ENCODE measurements at regions not wholly inside any gene's neighbourhood (a gene's known extent, or its start where the extent isn't known, plus 50 kb on each side); places are given as distances from the start of the nearest gene placed in this dataset.
A peak's percentile ranks its signal among the peaks of the same experiment; 100 is the strongest.

DNA sequence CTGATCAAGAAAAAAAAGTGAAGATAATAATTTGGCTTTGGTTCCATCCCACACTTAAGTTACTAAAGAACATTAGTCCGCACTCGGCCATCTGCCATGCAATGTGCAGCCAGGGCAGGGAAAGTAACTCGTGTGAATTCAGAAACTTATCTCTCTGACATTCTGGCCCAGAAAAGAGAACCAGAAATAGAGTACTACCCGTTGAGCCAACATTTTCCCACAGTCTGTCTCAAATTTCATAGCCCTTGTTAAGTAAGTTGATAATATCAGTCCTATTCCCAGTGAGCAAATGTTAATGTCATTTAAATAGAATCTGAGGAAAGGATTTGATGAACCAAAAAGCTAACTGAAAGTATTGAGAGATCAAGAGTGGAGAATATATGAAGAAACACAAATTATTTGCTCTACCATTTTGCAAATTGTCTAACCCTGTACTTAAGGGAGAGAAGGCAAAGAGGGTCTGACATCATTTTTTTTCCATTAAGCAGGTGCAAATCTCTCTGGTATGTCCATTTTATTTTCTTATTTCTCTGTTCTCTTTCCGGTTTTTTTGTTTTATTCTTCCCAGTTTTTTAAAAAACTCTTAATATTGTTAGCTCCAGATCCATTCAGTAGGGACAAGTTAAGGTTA lies 156.3 kb downstream of the NDFIP2 start:
- Histone ChIP-seq H3F3A (replicated peaks; ENCODE audit: low read depth) (no peaks in the 10 kb centered on the region), H3K36me3 (ENCODE audit: insufficient read depth) (no peaks in the 10 kb centered on the region), H3K4me1 (ENCODE audit: insufficient read depth) (no peaks in the 10 kb centered on the region), H3K79me2 (replicated peaks; ENCODE audit: insufficient read depth) (no peaks in the 10 kb centered on the region), H3K27me3 (ENCODE audit: insufficient read depth) (no peaks in the 10 kb centered on the region), H3K9me2 (ENCODE audit: insufficient read depth) (no peaks in the 10 kb centered on the region), H2AFZ (no peak overlapping the region), H3K4me2 (no peak overlapping the region), H3K27ac (ENCODE audit: low read depth) (no peak overlapping the region), H4K20me1 (replicated peaks; ENCODE audit: insufficient read depth) (no peaks in the 10 kb centered on the region), H3K4me3 (no peak overlapping the region)
- Mint-ChIP-seq H3K4me1 (no peaks in the 10 kb centered on the region), H3K4me3 (no peak overlapping the region), H3K36me3 (ENCODE audit: low read depth) (no peaks in the 10 kb centered on the region), H3K9me3 (no peaks in the 10 kb centered on the region), H3K27me3 (ENCODE audit: insufficient read depth, low read depth, poor library complexity) (peaks cover 2% of the 10 kb centered on the region), H3K27ac (peak overlapping the region; percentile 35; the same call in 1 of the 2 replicates)
- no peak for ATAC-seq
- TF ChIP-seq JUNB (IDR thresholded peaks at IDR 0.05; ENCODE audit: unreplicated experiment) (no peak), CREB1 (CRISPR knock-in tag; IDR thresholded peaks at IDR 0.05; ENCODE audit: low read depth) (no peak), POLR2AphosphoS5 (IDR thresholded peaks at IDR 0.05; ENCODE audit: low read depth) (no peak), ZNF114 (CRISPR knock-in tag; IDR thresholded peaks at IDR 0.05) (no peak), STAT1 (IDR thresholded peaks at IDR 0.05; ENCODE audit: unreplicated experiment) (no peak), EZH2 (IDR thresholded peaks at IDR 0.05; ENCODE audit: low read depth, unreplicated experiment) (no peak), EZH2phosphoT487 (IDR thresholded peaks at IDR 0.05; ENCODE audit: unreplicated experiment) (no peak), ZNF331 (CRISPR knock-in tag; IDR thresholded peaks at IDR 0.05; ENCODE audit: low read depth) (no peak), NANOG (IDR thresholded peaks at IDR 0.05; ENCODE audit: borderline replicate concordance) (no peak)
- TF ChIP-seq, protein P1, sequence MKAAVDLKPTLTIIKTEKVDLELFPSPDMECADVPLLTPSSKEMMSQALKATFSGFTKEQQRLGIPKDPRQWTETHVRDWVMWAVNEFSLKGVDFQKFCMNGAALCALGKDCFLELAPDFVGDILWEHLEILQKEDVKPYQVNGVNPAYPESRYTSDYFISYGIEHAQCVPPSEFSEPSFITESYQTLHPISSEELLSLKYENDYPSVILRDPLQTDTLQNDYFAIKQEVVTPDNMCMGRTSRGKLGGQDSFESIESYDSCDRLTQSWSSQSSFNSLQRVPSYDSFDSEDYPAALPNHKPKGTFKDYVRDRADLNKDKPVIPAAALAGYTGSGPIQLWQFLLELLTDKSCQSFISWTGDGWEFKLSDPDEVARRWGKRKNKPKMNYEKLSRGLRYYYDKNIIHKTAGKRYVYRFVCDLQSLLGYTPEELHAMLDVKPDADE (IDR thresholded peaks at IDR 0.05), result no peak
- TF ChIP-seq, protein P2, sequence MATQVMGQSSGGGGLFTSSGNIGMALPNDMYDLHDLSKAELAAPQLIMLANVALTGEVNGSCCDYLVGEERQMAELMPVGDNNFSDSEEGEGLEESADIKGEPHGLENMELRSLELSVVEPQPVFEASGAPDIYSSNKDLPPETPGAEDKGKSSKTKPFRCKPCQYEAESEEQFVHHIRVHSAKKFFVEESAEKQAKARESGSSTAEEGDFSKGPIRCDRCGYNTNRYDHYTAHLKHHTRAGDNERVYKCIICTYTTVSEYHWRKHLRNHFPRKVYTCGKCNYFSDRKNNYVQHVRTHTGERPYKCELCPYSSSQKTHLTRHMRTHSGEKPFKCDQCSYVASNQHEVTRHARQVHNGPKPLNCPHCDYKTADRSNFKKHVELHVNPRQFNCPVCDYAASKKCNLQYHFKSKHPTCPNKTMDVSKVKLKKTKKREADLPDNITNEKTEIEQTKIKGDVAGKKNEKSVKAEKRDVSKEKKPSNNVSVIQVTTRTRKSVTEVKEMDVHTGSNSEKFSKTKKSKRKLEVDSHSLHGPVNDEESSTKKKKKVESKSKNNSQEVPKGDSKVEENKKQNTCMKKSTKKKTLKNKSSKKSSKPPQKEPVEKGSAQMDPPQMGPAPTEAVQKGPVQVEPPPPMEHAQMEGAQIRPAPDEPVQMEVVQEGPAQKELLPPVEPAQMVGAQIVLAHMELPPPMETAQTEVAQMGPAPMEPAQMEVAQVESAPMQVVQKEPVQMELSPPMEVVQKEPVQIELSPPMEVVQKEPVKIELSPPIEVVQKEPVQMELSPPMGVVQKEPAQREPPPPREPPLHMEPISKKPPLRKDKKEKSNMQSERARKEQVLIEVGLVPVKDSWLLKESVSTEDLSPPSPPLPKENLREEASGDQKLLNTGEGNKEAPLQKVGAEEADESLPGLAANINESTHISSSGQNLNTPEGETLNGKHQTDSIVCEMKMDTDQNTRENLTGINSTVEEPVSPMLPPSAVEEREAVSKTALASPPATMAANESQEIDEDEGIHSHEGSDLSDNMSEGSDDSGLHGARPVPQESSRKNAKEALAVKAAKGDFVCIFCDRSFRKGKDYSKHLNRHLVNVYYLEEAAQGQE (IDR thresholded peaks at IDR 0.05; ENCODE audit: unreplicated experiment), result no peak
- TF ChIP-seq, protein P3, sequence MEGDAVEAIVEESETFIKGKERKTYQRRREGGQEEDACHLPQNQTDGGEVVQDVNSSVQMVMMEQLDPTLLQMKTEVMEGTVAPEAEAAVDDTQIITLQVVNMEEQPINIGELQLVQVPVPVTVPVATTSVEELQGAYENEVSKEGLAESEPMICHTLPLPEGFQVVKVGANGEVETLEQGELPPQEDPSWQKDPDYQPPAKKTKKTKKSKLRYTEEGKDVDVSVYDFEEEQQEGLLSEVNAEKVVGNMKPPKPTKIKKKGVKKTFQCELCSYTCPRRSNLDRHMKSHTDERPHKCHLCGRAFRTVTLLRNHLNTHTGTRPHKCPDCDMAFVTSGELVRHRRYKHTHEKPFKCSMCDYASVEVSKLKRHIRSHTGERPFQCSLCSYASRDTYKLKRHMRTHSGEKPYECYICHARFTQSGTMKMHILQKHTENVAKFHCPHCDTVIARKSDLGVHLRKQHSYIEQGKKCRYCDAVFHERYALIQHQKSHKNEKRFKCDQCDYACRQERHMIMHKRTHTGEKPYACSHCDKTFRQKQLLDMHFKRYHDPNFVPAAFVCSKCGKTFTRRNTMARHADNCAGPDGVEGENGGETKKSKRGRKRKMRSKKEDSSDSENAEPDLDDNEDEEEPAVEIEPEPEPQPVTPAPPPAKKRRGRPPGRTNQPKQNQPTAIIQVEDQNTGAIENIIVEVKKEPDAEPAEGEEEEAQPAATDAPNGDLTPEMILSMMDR (conservative IDR thresholded peaks at IDR 0.05; ENCODE audit: low read depth in 2 of 2), result no peak
- DNase-seq (ENCODE audit: low spot score), result no peak

Data from GM23338 (cell line).